OCI-LY7 (cell line): ENCODE measurements at regions not wholly inside any gene's neighbourhood (a gene's known extent, or its start where the extent isn't known, plus 50 kb on each side); places are given as distances from the start of the nearest gene placed in this dataset.

Source experiments
- BruUV-seq: library from RNA; stranded (reverse); fragments of 400-500 nt; replicated peaks from 2 replicates; lab custom pipeline; 2021; lab: Mats Ljungman, UMichigan
- CTCF ChIA-PET: fragments of 300-600 bp; sonication (Branson Sonifier 250); formaldehyde crosslinking; loops from one replicate; lab custom pipeline; 2022; ENCODE audit warnings: antibody characterized with exemption; ENCODE audit not compliant: unreplicated experiment; lab: Charles Lee
- POLR2A ChIA-PET: fragments of 300-600 bp; sonication (Branson Sonifier 250); formaldehyde crosslinking; loops from one replicate; lab custom pipeline; 2022; ENCODE audit warnings: antibody characterized with exemption; lab: Charles Lee
- DNase-seq: peaks from one replicate; pipeline ENCODE4 v3.0.0-alpha.2; 2015; ENCODE audit warnings: low spot score
- H2AFZ ChIP-seq: fragments of 200-600 bp; sonication (generic), shearing (Covaris generic); 2 replicates; pipeline ENCODE4 v1.6.1; 2014; ENCODE audit warnings: mild to moderate bottlenecking, antibody characterized with exemption, low read length, moderate library complexity
- H3K27ac ChIP-seq: fragments of 200-600 bp; sonication (generic); 2 replicates; pipeline ENCODE4 v1.5.1; 2014; ENCODE audit warnings: mixed run types, low read depth, mild to moderate bottlenecking, moderate library complexity, low read length, inconsistent platforms; ENCODE audit not compliant: poor library complexity, severe bottlenecking
- H3K36me3 ChIP-seq: fragments of 200-600 bp; sonication (generic); 2 replicates; pipeline ENCODE4 v1.6.1; 2014; ENCODE audit warnings: mild to moderate bottlenecking, antibody characterized with exemption, low read length, moderate library complexity, mixed read lengths; ENCODE audit not compliant: insufficient read depth
- H3K4me1 ChIP-seq: fragments of 200-600 bp; sonication (generic); 2 replicates; pipeline ENCODE4 v1.5.1; 2014; ENCODE audit warnings: mild to moderate bottlenecking, low read length; ENCODE audit not compliant: insufficient read depth, poor library complexity, severe bottlenecking
- H3K4me2 ChIP-seq: fragments of 200-600 bp; sonication (generic); 2 replicates; pipeline ENCODE4 v1.6.1; 2014; ENCODE audit warnings: mild to moderate bottlenecking, low read length
- H3K4me3 ChIP-seq: fragments of 200-600 bp; sonication (generic); 2 replicates; pipeline ENCODE4 v1.5.1; 2014; ENCODE audit warnings: mild to moderate bottlenecking, low read depth, low read length; ENCODE audit not compliant: poor library complexity, severe bottlenecking
- H3K79me2 ChIP-seq: fragments of 200-600 bp; sonication (generic); 2 replicates; pipeline ENCODE4 v1.6.1; 2016; ENCODE audit warnings: low read depth, mild to moderate bottlenecking, low read length, moderate library complexity, mixed read lengths; ENCODE audit not compliant: insufficient read depth
- H3K9me2 ChIP-seq: fragments of 200-600 bp; sonication (generic); 2 replicates; pipeline ENCODE4 v1.6.1; 2016; ENCODE audit warnings: mild to moderate bottlenecking, low read length, mixed read lengths; ENCODE audit not compliant: insufficient read depth
- H3K9me3 ChIP-seq: fragments of 200-600 bp; sonication (generic); 2 replicates; pipeline ENCODE4 v1.6.1; 2014; ENCODE audit warnings: mild to moderate bottlenecking, mixed run types, low read length, mixed read lengths
- H4K20me1 ChIP-seq: fragments of 200-600 bp; sonication (generic); 2 replicates; pipeline ENCODE4 v1.6.1; 2014; ENCODE audit warnings: mild to moderate bottlenecking, antibody characterized with exemption, low read length, moderate library complexity, mixed read lengths; ENCODE audit not compliant: insufficient read depth
- CTCF ChIP-seq: fragments of 200-600 bp; sonication (generic); conservative IDR thresholded peaks from 2 replicates; pipeline ENCODE4 v1.5.1; 2014; ENCODE audit warnings: mild to moderate bottlenecking, antibody characterized with exemption, low read length, moderate library complexity, mixed read lengths
- EZH2phosphoT487 ChIP-seq: fragments of 200-600 bp; sonication (generic); IDR thresholded peaks from 2 replicates; pipeline ENCODE4 v1.6.1; 2018; ENCODE audit warnings: low read depth, borderline replicate concordance, mild to moderate bottlenecking, mixed run types, antibody characterized with exemption, low read length, moderate library complexity, mixed read lengths
- intact Hi-C: fragments of 100-400 bp; cut with micrococcal nuclease; formaldehyde crosslinking; loops from one replicate; pipeline ENCODE4 v1.10.0; 2022; ENCODE audit not compliant: unreplicated experiment

GRCh38 chr7:20267482-20267881 lies 50.3 kb upstream of the MACC1 start:
- intact Hi-C loops = no loop called here
- no peaks in the 10 kb centered on the region for H3K9me3 ChIP-seq
- H3K4me1 ChIP-seq = no peaks in the 10 kb centered on the region
- H4K20me1 ChIP-seq = no peaks in the 10 kb centered on the region
- no peak overlapping the region for H3K27ac ChIP-seq
- no peaks in the 10 kb centered on the region for H3K79me2 ChIP-seq
- no TSS peak for BruUV-seq
- TF ChIP-seq CTCF (peak; percentile 48), EZH2phosphoT487 (no peak)
- H3K4me2 ChIP-seq = no peak overlapping the region
- CTCF ChIA-PET = no interaction called here
- POLR2A ChIA-PET = interaction anchor here (0.6 kb wide), 2 partner anchors 11 to 68 kb away, joined by 3 to 5 read pairs; no protein-coding TSS in a partner anchor
- DNase-seq = no peak
- H3K36me3 ChIP-seq = no peaks in the 10 kb centered on the region
- no peaks in the 10 kb centered on the region for H3K9me2 ChIP-seq
- no peak overlapping the region for H3K4me3 ChIP-seq
- H2AFZ ChIP-seq = no peak overlapping the region

- no peak overlapping the region for H3K27ac ChIP-seq
- H3K79me2 ChIP-seq = no peaks in the 10 kb centered on the region
- ChIA-PET POLR2A (no interaction called here), CTCF (no interaction called here)
- DNase-seq = no peak
- intact Hi-C loops = no loop called here
- H3K4me2 ChIP-seq = no peak overlapping the region
- no peaks in the 10 kb centered on the region for H3K9me3 ChIP-seq
- BruUV-seq = no TSS peak
- H4K20me1 ChIP-seq = no peaks in the 10 kb centered on the region
- no peaks in the 10 kb centered on the region for H3K36me3 ChIP-seq
- no peak overlapping the region for H3K4me3 ChIP-seq
- no peak overlapping the region for H2AFZ ChIP-seq
- no peaks in the 10 kb centered on the region for H3K9me2 ChIP-seq
- TF ChIP-seq CTCF (no peak), EZH2phosphoT487 (no peak)
- H3K4me1 ChIP-seq = no peaks in the 10 kb centered on the region
These were observed 51.6 kb upstream of the MACC1 start for GRCh38 chr7:20268824-20269223.

- no peak overlapping the region for H3K27ac ChIP-seq
- POLR2A ChIA-PET = interaction anchor here (0.6 kb wide), 1 partner anchor 84 kb away, joined by 4 read pairs; no protein-coding TSS in a partner anchor
- no peaks in the 10 kb centered on the region for H3K79me2 ChIP-seq
- no peak for DNase-seq
- no peaks in the 10 kb centered on the region for H3K36me3 ChIP-seq
- H3K4me1 ChIP-seq = no peaks in the 10 kb centered on the region
- CTCF ChIA-PET = no interaction called here
- intact Hi-C loops = no loop called here
- H2AFZ ChIP-seq = no peak overlapping the region
- no peak for TF ChIP-seq CTCF
- no peak for TF ChIP-seq EZH2phosphoT487
- H3K9me2 ChIP-seq = no peaks in the 10 kb centered on the region
- no peak overlapping the region for H3K4me3 ChIP-seq
- no peaks in the 10 kb centered on the region for H3K9me3 ChIP-seq
- H4K20me1 ChIP-seq = no peaks in the 10 kb centered on the region
- no TSS peak for BruUV-seq
- no peak overlapping the region for H3K4me2 ChIP-seq
These were observed 52.5 kb upstream of the MACC1 start for GRCh38 chr7:20269726-20270125.
